NB4 (cell line): ENCODE measurements at regions not wholly inside any gene's neighbourhood (a gene's known extent, or its start where the extent isn't known, plus 50 kb on each side); places are given as distances from the start of the nearest gene placed in this dataset.

Experiments used
- POLR2A ChIP-seq: IDR thresholded peaks from 2 replicates; pipeline ENCODE4 v1.6.1; 2011; ENCODE audit warnings: mild to moderate bottlenecking; ENCODE audit not compliant: insufficient read length; ENCODE audit errors: extremely low read depth
- TF ChIP-seq, protein P1 (sequence below): IDR thresholded peaks from one replicate; pipeline ENCODE4 v1.5.1; 2012; ENCODE audit warnings: low read depth, low read length
- TF ChIP-seq, protein P2 (sequence below): IDR thresholded peaks from 2 replicates; pipeline ENCODE4 v1.6.1; 2011; ENCODE audit warnings: low read depth, low read length

DNA sequence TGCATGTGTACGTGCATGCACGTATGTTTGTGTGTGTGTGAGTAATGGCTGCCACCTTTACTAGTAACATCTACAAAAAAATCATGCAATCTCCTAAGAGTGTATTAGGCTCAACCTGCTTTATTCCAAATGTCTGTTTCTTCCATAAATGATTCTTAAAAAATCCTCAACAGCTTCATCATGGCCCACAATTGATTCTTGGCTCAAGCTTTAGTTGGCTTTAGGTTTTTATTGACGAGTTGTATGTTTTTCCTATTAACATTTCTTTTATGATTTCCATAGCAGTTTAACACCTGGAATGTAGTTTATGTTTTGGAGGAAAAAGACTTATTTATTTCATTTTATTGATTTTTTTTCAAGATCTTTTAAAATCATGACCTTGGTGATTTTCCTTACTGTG is 121.9 kb upstream of the RAB18 start:
- TF ChIP-seq, protein P1, sequence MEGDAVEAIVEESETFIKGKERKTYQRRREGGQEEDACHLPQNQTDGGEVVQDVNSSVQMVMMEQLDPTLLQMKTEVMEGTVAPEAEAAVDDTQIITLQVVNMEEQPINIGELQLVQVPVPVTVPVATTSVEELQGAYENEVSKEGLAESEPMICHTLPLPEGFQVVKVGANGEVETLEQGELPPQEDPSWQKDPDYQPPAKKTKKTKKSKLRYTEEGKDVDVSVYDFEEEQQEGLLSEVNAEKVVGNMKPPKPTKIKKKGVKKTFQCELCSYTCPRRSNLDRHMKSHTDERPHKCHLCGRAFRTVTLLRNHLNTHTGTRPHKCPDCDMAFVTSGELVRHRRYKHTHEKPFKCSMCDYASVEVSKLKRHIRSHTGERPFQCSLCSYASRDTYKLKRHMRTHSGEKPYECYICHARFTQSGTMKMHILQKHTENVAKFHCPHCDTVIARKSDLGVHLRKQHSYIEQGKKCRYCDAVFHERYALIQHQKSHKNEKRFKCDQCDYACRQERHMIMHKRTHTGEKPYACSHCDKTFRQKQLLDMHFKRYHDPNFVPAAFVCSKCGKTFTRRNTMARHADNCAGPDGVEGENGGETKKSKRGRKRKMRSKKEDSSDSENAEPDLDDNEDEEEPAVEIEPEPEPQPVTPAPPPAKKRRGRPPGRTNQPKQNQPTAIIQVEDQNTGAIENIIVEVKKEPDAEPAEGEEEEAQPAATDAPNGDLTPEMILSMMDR, result no peak
- TF ChIP-seq POLR2A, result no peak
- TF ChIP-seq, protein P2, sequence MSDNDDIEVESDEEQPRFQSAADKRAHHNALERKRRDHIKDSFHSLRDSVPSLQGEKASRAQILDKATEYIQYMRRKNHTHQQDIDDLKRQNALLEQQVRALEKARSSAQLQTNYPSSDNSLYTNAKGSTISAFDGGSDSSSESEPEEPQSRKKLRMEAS, result no peak
